Loucy (cell line): ENCODE measurements at regions not wholly inside any gene's neighbourhood (a gene's known extent, or its start where the extent isn't known, plus 50 kb on each side); places are given as distances from the start of the nearest gene placed in this dataset.
"Not testable (repeated sequence)": the region's sequence is repeated elsewhere in the genome, so short reads cannot be mapped to it uniquely, and the experiment has no call there.

Experiments used
- H2AFZ ChIP-seq: fragments of 200-600 bp; sonication (generic); 2 replicates; pipeline ENCODE4 v1.6.0; 2016; ENCODE audit warnings: antibody characterized with exemption, mild to moderate bottlenecking, low read length, moderate library complexity
- H3F3A ChIP-seq: fragments of 200-600 bp; 2 replicates; pipeline ENCODE4 v1.6.0; 2016; ENCODE audit warnings: antibody characterized with exemption, low read depth, mild to moderate bottlenecking
- H3K27me3 ChIP-seq: fragments of 200-600 bp; sonication (generic); 2 replicates; pipeline ENCODE4 v1.6.1; 2014; ENCODE audit warnings: low read length, mild to moderate bottlenecking; ENCODE audit not compliant: insufficient read depth, poor library complexity, severe bottlenecking
- H3K36me3 ChIP-seq: fragments of 200-600 bp; sonication (generic); 2 replicates; pipeline ENCODE4 v1.6.1; 2016; ENCODE audit warnings: low read length; ENCODE audit not compliant: insufficient read depth
- H3K4me1 ChIP-seq: fragments of 200-600 bp; sonication (generic); 2 replicates; pipeline ENCODE4 v1.5.1; 2014; ENCODE audit warnings: low read length, mild to moderate bottlenecking; ENCODE audit not compliant: insufficient read depth, poor library complexity, severe bottlenecking
- H3K4me2 ChIP-seq: fragments of 200-600 bp; sonication (generic); 2 replicates; pipeline ENCODE4 v1.6.0; 2014; ENCODE audit warnings: antibody characterized with exemption, low read length, low read depth, mild to moderate bottlenecking; ENCODE audit not compliant: poor library complexity, severe bottlenecking
- H3K4me3 ChIP-seq: fragments of 200-600 bp; sonication (generic); 2 replicates; pipeline ENCODE4 v1.5.1; 2014; ENCODE audit warnings: low read length, mild to moderate bottlenecking, mixed read lengths; ENCODE audit not compliant: poor library complexity, severe bottlenecking
- H3K79me2 ChIP-seq: fragments of 200-600 bp; sonication (generic); 2 replicates; pipeline ENCODE4 v1.6.1; 2014; ENCODE audit warnings: low read length; ENCODE audit not compliant: insufficient read depth
- H3K9ac ChIP-seq: fragments of 200-600 bp; sonication (generic); 2 replicates; pipeline ENCODE4 v1.6.0; 2014; ENCODE audit warnings: mild to moderate bottlenecking, low read depth, low read length, moderate library complexity; ENCODE audit not compliant: poor library complexity, severe bottlenecking
- H3K9me2 ChIP-seq: fragments of 200-600 bp; sonication (generic); replicated peaks from 2 replicates; pipeline ENCODE4 v1.6.1; 2016; ENCODE audit warnings: low read depth, low read length, mixed read lengths
- H3K9me3 ChIP-seq: fragments of 200-600 bp; sonication (generic); 2 replicates; pipeline ENCODE4 v1.6.1; 2014; ENCODE audit warnings: mild to moderate bottlenecking, antibody characterized with exemption, low read length, low read depth; ENCODE audit not compliant: insufficient read depth
- H4K20me1 ChIP-seq: fragments of 200-600 bp; sonication (generic); 2 replicates; pipeline ENCODE4 v1.6.0; 2014; ENCODE audit warnings: antibody characterized with exemption, low read length, mild to moderate bottlenecking; ENCODE audit not compliant: insufficient read depth, poor library complexity, severe bottlenecking
- CTCF ChIP-seq: fragments of 200-600 bp; sonication (generic); conservative IDR thresholded peaks from 2 replicates; pipeline ENCODE4 v1.5.1; 2014; ENCODE audit warnings: mild to moderate bottlenecking, antibody characterized with exemption, low read length
- EZH2phosphoT487 ChIP-seq: fragments of 200-600 bp; IDR thresholded peaks from 2 replicates; pipeline ENCODE4 v1.6.1; 2018; ENCODE audit warnings: antibody characterized with exemption, mild to moderate bottlenecking, moderate library complexity, borderline replicate concordance

- Histone ChIP-seq H3K4me3 (no peak overlapping the region), H4K20me1 (no peaks in the 10 kb centered on the region), H3F3A (no peaks in the 10 kb centered on the region), H2AFZ (no peak overlapping the region), H3K27me3 (no peaks in the 10 kb centered on the region), H3K4me1 (no peaks in the 10 kb centered on the region), H3K4me2 (no peak overlapping the region), H3K36me3 (no peaks in the 10 kb centered on the region), H3K79me2 (no peaks in the 10 kb centered on the region), H3K9me2 (no peaks in the 10 kb centered on the region), H3K9me3 (no peaks in the 10 kb centered on the region), H3K9ac (no peak overlapping the region)
- TF ChIP-seq EZH2phosphoT487: no peak
- TF ChIP-seq CTCF: peak; percentile 69
Observed at GRCh38 chr1:200258447-200259375, 151.1 kb downstream of the ZNF281 start.

- no peaks in the 10 kb centered on the region for H3K4me1 ChIP-seq
- H4K20me1 ChIP-seq: no peaks in the 10 kb centered on the region
- no peaks in the 10 kb centered on the region for H3K27me3 ChIP-seq
- no peak overlapping the region for H3K4me3 ChIP-seq
- no peaks in the 10 kb centered on the region for H3K79me2 ChIP-seq
- no peak for TF ChIP-seq EZH2phosphoT487
- TF ChIP-seq CTCF: no peak
- no peak overlapping the region for H3K9ac ChIP-seq
- H3F3A ChIP-seq: no peaks in the 10 kb centered on the region
- H3K36me3 ChIP-seq: no peaks in the 10 kb centered on the region
- no peak overlapping the region for H3K4me2 ChIP-seq
- no peaks in the 10 kb centered on the region for H3K9me3 ChIP-seq
- no peak overlapping the region for H2AFZ ChIP-seq
- no peaks in the 10 kb centered on the region for H3K9me2 ChIP-seq
Observed at GRCh38 chr1:200257235-200257634, 152.6 kb downstream of the ZNF281 start.

GRCh38 chr1:200254602-200255001 is 155.2 kb downstream of the ZNF281 start:
- H2AFZ ChIP-seq, H3K9me2 ChIP-seq, H3K27me3 ChIP-seq, H3K79me2 ChIP-seq, H3K4me1 ChIP-seq, H3F3A ChIP-seq, H3K36me3 ChIP-seq, H3K9ac ChIP-seq, H4K20me1 ChIP-seq, H3K4me2 ChIP-seq, H3K4me3 ChIP-seq, H3K9me3 ChIP-seq: not testable (repeated sequence)
